ENCODE measurements at regions not wholly inside any gene's neighbourhood (a gene's known extent, or its start where the extent isn't known, plus 50 kb on each side); places are given as distances from the start of the nearest gene placed in this dataset.

- DNase-seq (ENCODE audit: low spot score) = no peak
- TF ChIP-seq CTCF (IDR thresholded peaks at IDR 0.05; ENCODE audit: extremely low read depth, missing control alignments) = no peak
These were observed 142.0 kb upstream of the NTM start for GRCh38 chr11:131228378-131228777.

- DNase-seq (ENCODE audit: low spot score) = no peak
- TF ChIP-seq CTCF (IDR thresholded peaks at IDR 0.05; ENCODE audit: extremely low read depth, missing control alignments) = no peak
These were observed 141.2 kb upstream of the NTM start for GRCh38 chr11:131229221-131229620.

GRCh38 chr11:131231317-131231940, 139.0 kb upstream of the NTM start:
- no peak for TF ChIP-seq CTCF (IDR thresholded peaks at IDR 0.05; ENCODE audit: extremely low read depth, missing control alignments)

GRCh38 chr11:131232261-131232660, 138.2 kb upstream of the NTM start:
- no peak for DNase-seq (ENCODE audit: low spot score)
- TF ChIP-seq CTCF (IDR thresholded peaks at IDR 0.05; ENCODE audit: extremely low read depth, missing control alignments) = no peak

More at GRCh38 chr11:131231317-131231940, 139.0 kb upstream of the NTM start:
- DNase-seq (ENCODE audit: low spot score) = no peak

- TF ChIP-seq CTCF (IDR thresholded peaks at IDR 0.05; ENCODE audit: extremely low read depth, missing control alignments) = no peak
- no peak for DNase-seq (ENCODE audit: low spot score)
These were observed 136.2 kb upstream of the NTM start for GRCh38 chr11:131234221-131234620.

- DNase-seq (ENCODE audit: low spot score) = no peak
- TF ChIP-seq CTCF (IDR thresholded peaks at IDR 0.05; ENCODE audit: extremely low read depth, missing control alignments) = no peak
These were observed 134.8 kb upstream of the NTM start for GRCh38 chr11:131235328-131236298.

- DNase-seq (ENCODE audit: low spot score) = no peak
- TF ChIP-seq CTCF (IDR thresholded peaks at IDR 0.05; ENCODE audit: extremely low read depth, missing control alignments) = no peak
These were observed 130.0 kb upstream of the NTM start for GRCh38 chr11:131240421-131240820.
